ENCODE measurements at regions not wholly inside any gene's neighbourhood (a gene's known extent, or its start where the extent isn't known, plus 50 kb on each side); places are given as distances from the start of the nearest gene placed in this dataset.
A peak's percentile ranks its signal among the peaks of the same experiment; 100 is the strongest.
"Not testable (repeated sequence)": the region's sequence is repeated elsewhere in the genome, so short reads cannot be mapped to it uniquely, and the experiment has no call there.

- DNase-seq: not testable (repeated sequence)
Observed at GRCh38 chr19:23984911-23985310, 70.2 kb downstream of the ZNF726 start.

- no peak for DNase-seq
Observed at GRCh38 chr19:23986623-23987022, 71.9 kb downstream of the ZNF726 start.

- no peak for DNase-seq
Observed at GRCh38 chr19:23991170-23991569, 76.5 kb downstream of the ZNF726 start.

GRCh38 chr19:23992348-23992747 lies 77.7 kb downstream of the ZNF726 start:
- no peak for DNase-seq

- no peak for DNase-seq
Observed at GRCh38 chr19:23993440-23993839, 78.8 kb downstream of the ZNF726 start.

GRCh38 chr19:23996549-23996948 lies 81.9 kb downstream of the ZNF726 start:
- DNase-seq: no peak

- DNase-seq: no peak
Observed at GRCh38 chr19:23998568-23998967, 83.9 kb downstream of the ZNF726 start.

- DNase-seq: no peak
Observed at GRCh38 chr19:23999821-24000610, 85.3 kb downstream of the ZNF726 start.

- no peak for DNase-seq
Observed at GRCh38 chr19:24000656-24001055, 86.0 kb downstream of the ZNF726 start.

- no peak for DNase-seq
Observed at GRCh38 chr19:24002256-24002945, 84.6 kb upstream of the ZNF254 start.

- DNase-seq: no peak
Observed at GRCh38 chr19:24003537-24003936, 83.5 kb upstream of the ZNF254 start.

GRCh38 chr19:24004166-24004565 lies 82.8 kb upstream of the ZNF254 start:
- no peak for DNase-seq

- no peak for DNase-seq
Observed at GRCh38 chr19:24029941-24030636, 56.9 kb upstream of the ZNF254 start.

GRCh38 chr19:24032651-24033050 lies 54.3 kb upstream of the ZNF254 start:
- DNase-seq: no peak

GRCh38 chr19:24033301-24033962 lies 53.6 kb upstream of the ZNF254 start:
- peak; percentile 94 for DNase-seq

GRCh38 chr19:24033963-24034342 lies 53.0 kb upstream of the ZNF254 start:
- DNase-seq: peak; percentile 8

GRCh38 chr19:24035261-24035880 lies 51.6 kb upstream of the ZNF254 start:
- DNase-seq: not testable (repeated sequence)
